Left hindlimb (tissue), 1 donor: ENCODE measurements at regions not wholly inside any gene's neighbourhood (a gene's known extent, or its start where the extent isn't known, plus 50 kb on each side); places are given as distances from the start of the nearest gene placed in this dataset.

ENCODE experiments used
- DNase-seq: peaks from one replicate; pipeline ENCODE4 v3.0.0-alpha.2; 2018

GRCh38 chr15:66615846-66616245 is 50.0 kb upstream of the LCTL start:
- no peak for DNase-seq

- peak; percentile 83 for DNase-seq
Observed at GRCh38 chr15:66617137-66618090, 51.6 kb upstream of the LCTL start.

- peak; percentile 77 for DNase-seq
Observed at GRCh38 chr15:66619152-66619903, 53.5 kb upstream of the LCTL start.

- DNase-seq, result no peak
Observed at GRCh38 chr15:66620341-66620740, 54.5 kb upstream of the LCTL start.

GRCh38 chr15:66620744-66621344 is 55.0 kb upstream of the LCTL start:
- no peak for DNase-seq

- DNase-seq, result peak; percentile 58
Observed at GRCh38 chr15:66621491-66622467, 56.0 kb upstream of the LCTL start.

GRCh38 chr15:66622591-66623022 is 56.8 kb upstream of the LCTL start:
- no peak for DNase-seq

GRCh38 chr15:66623801-66624453 is 58.1 kb upstream of the LCTL start:
- no peak for DNase-seq

GRCh38 chr15:66625531-66625930 is 59.7 kb upstream of the LCTL start:
- no peak for DNase-seq

GRCh38 chr15:66625974-66626373 is 60.2 kb upstream of the LCTL start:
- DNase-seq, result no peak

GRCh38 chr15:66628976-66629723 is 63.4 kb upstream of the LCTL start:
- no peak for DNase-seq

- no peak for DNase-seq
Observed at GRCh38 chr15:66629817-66630576, 64.2 kb upstream of the LCTL start.

- no peak for DNase-seq
Observed at GRCh38 chr15:66630801-66631351, 65.1 kb upstream of the LCTL start.

- DNase-seq, result no peak
Observed at GRCh38 chr15:66631616-66632263, 65.9 kb upstream of the LCTL start.

- no peak for DNase-seq
Observed at GRCh38 chr15:66633041-66633937, 67.5 kb upstream of the LCTL start.

GRCh38 chr15:66633938-66634250 is 68.1 kb upstream of the LCTL start:
- DNase-seq, result no peak

- no peak for DNase-seq
Observed at GRCh38 chr15:66634540-66634939, 67.5 kb upstream of the SMAD6 start.

- DNase-seq, result no peak
Observed at GRCh38 chr15:66635006-66635405, 67.0 kb upstream of the SMAD6 start.
